Fibroblast of lung (primary cell): ENCODE measurements at regions not wholly inside any gene's neighbourhood (a gene's known extent, or its start where the extent isn't known, plus 50 kb on each side); places are given as distances from the start of the nearest gene placed in this dataset.

ENCODE experiments used
- CTCF ChIP-seq, 2 donors: IDR thresholded peaks in 1 of 2; conservative IDR thresholded peaks in 1 of 2; 1 replicate in 1 of 2; 2 replicates in 1 of 2; pipeline ENCODE4 v1.5.1; 2011 to 2012; ENCODE audit warnings: low read length in 2 of 2, control low read depth in 1 of 2, inconsistent platforms in 1 of 2, low read depth in 1 of 2, mild to moderate bottlenecking in 1 of 2
- EZH2 ChIP-seq: IDR thresholded peaks from 2 replicates; pipeline ENCODE4 v1.5.1; 2012; ENCODE audit warnings: low read length, control low read depth, mild to moderate bottlenecking; ENCODE audit errors: missing control alignments

DNA sequence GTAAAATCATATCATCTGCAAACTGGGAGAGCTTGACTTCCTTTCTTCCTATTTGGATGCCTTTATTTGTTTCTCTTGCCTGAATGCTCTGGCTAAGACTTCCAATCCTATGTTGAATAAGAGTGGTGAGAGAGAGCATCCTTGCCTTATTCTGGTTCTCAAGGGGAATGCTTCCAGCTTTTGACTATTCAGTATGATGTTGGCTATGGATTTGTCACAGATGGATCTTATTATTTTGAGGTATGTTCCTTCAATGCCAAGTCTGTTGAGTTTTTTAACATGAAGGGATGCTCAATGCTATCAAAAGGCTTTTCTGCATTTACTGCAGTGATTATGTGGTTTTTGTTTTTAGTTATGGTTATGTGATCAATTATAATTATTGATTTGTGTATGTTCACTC, 2144.6 kb upstream of the TENM3 start:
- no peak for TF ChIP-seq CTCF (conservative IDR thresholded peaks at IDR 0.05 in 1 of 2, IDR thresholded peaks at IDR 0.05 in 1 of 2; ENCODE audit: low read depth in 1 of 2, low read length in 2 of 2)
- no peak for TF ChIP-seq EZH2
